ENCODE measurements at regions not wholly inside any gene's neighbourhood (a gene's known extent, or its start where the extent isn't known, plus 50 kb on each side); places are given as distances from the start of the nearest gene placed in this dataset.

GRCh38 chr5:87733897-87734296 lies 321.2 kb upstream of the CCNH start:
- Mint-ChIP-seq H3K4me1 (no peaks in the 10 kb centered on the region), H3K9me3 (ENCODE audit: insufficient read depth) (no peaks in the 10 kb centered on the region), H3K27me3 (peaks cover 10% of the 10 kb centered on the region), H3K27ac (no peak overlapping the region), H3K4me3 (no peak overlapping the region)
- ATAC-seq (ENCODE audit: low read depth) (no peak), DNase-seq (no peak)
- Histone ChIP-seq H3K4me3 (ENCODE audit: control extremely low read depth in 1 of 5, extremely low read depth in 1 of 5, insufficient read depth in 1 of 5, low read depth in 2 of 5, low read length in 4 of 5) (no peak overlapping the region), H3K9me3 (ENCODE audit: control extremely low read depth in 1 of 3, control insufficient read depth in 2 of 3, insufficient read depth in 1 of 3, low read length in 2 of 3) (no peaks in the 10 kb centered on the region), H3K36me3 (replicated peaks in 1 of 2; ENCODE audit: control extremely low read depth in 1 of 2, control insufficient read depth in 1 of 2, extremely low read depth in 1 of 2, insufficient read depth in 2 of 2, low read length in 1 of 2) (no peaks in the 10 kb centered on the region), H4K20me1 (ENCODE audit: control insufficient read depth, insufficient read depth, low read length, poor library complexity, severe bottlenecking) (no peaks in the 10 kb centered on the region), H3K9ac (ENCODE audit: low read length) (no peak overlapping the region), H3K4me2 (replicated peaks; ENCODE audit: low read depth, low read length, poor library complexity, severe bottlenecking) (no peak overlapping the region), H3K27ac (ENCODE audit: low read length in 2 of 2) (no peak overlapping the region), H3K79me2 (ENCODE audit: control insufficient read depth, insufficient read depth, low read length) (no peaks in the 10 kb centered on the region), H3K4me1 (ENCODE audit: control insufficient read depth in 2 of 2, insufficient read depth in 2 of 2, low read length in 2 of 2) (no peaks in the 10 kb centered on the region), H2AFZ (ENCODE audit: insufficient read depth, low read depth, low read length, poor library complexity, severe bottlenecking) (no peak overlapping the region), H3K27me3 (replicated peaks in 1 of 4; ENCODE audit: control extremely low read depth in 1 of 4, control insufficient read depth in 3 of 4, insufficient read depth in 4 of 4, low read length in 3 of 4) (no peaks in the 10 kb centered on the region)
- TF ChIP-seq, protein P1, sequence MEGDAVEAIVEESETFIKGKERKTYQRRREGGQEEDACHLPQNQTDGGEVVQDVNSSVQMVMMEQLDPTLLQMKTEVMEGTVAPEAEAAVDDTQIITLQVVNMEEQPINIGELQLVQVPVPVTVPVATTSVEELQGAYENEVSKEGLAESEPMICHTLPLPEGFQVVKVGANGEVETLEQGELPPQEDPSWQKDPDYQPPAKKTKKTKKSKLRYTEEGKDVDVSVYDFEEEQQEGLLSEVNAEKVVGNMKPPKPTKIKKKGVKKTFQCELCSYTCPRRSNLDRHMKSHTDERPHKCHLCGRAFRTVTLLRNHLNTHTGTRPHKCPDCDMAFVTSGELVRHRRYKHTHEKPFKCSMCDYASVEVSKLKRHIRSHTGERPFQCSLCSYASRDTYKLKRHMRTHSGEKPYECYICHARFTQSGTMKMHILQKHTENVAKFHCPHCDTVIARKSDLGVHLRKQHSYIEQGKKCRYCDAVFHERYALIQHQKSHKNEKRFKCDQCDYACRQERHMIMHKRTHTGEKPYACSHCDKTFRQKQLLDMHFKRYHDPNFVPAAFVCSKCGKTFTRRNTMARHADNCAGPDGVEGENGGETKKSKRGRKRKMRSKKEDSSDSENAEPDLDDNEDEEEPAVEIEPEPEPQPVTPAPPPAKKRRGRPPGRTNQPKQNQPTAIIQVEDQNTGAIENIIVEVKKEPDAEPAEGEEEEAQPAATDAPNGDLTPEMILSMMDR (IDR thresholded peaks at IDR 0.05), result no peak
- TF ChIP-seq EZH2 (IDR thresholded peaks at IDR 0.05; ENCODE audit: borderline replicate concordance, insufficient read depth, low read depth, low read length, poor library complexity, severe bottlenecking), result no peak
- intact Hi-C loops (cut with micrococcal nuclease), result no loop called here
- POLR2A ChIA-PET, result no interaction called here
- 29% methylated on average over 1 of the region's 3 CpGs for WGBS (ENCODE audit: insufficient coverage)
- CTCF ChIA-PET, result no interaction called here

GRCh38 chr5:87732875-87733768 lies 320.4 kb upstream of the CCNH start:
- H3K4me3 ChIP-seq (ENCODE audit: control extremely low read depth in 1 of 5, extremely low read depth in 1 of 5, insufficient read depth in 1 of 5, low read depth in 2 of 5, low read length in 4 of 5), result no peak overlapping the region
- ChIA-PET POLR2A (no interaction called here), CTCF (no interaction called here)
- intact Hi-C loops (cut with micrococcal nuclease), result no loop called here
- no peak overlapping the region for H2AFZ ChIP-seq (ENCODE audit: insufficient read depth, low read depth, low read length, poor library complexity, severe bottlenecking)
- H3K79me2 ChIP-seq (ENCODE audit: control insufficient read depth, insufficient read depth, low read length), result no peaks in the 10 kb centered on the region
- no peaks in the 10 kb centered on the region for H3K9me3 Mint-ChIP-seq (ENCODE audit: insufficient read depth)
- 79% methylated on average over 3 of the region's 7 CpGs for WGBS (ENCODE audit: insufficient coverage)
- H3K27ac ChIP-seq (ENCODE audit: low read length in 2 of 2), result no peak overlapping the region
- no peaks in the 10 kb centered on the region for H3K27me3 ChIP-seq (replicated peaks in 1 of 4; ENCODE audit: control extremely low read depth in 1 of 4, control insufficient read depth in 3 of 4, insufficient read depth in 4 of 4, low read length in 3 of 4)
- no peaks in the 10 kb centered on the region for H4K20me1 ChIP-seq (ENCODE audit: control insufficient read depth, insufficient read depth, low read length, poor library complexity, severe bottlenecking)
- H3K4me3 Mint-ChIP-seq, result no peak overlapping the region
- H3K4me1 Mint-ChIP-seq, result no peaks in the 10 kb centered on the region
- no peak for ATAC-seq (ENCODE audit: low read depth)
- H3K36me3 ChIP-seq (replicated peaks in 1 of 2; ENCODE audit: control extremely low read depth in 1 of 2, control insufficient read depth in 1 of 2, extremely low read depth in 1 of 2, insufficient read depth in 2 of 2, low read length in 1 of 2), result no peaks in the 10 kb centered on the region
- no peak for DNase-seq
- no peaks in the 10 kb centered on the region for H3K9me3 ChIP-seq (ENCODE audit: control extremely low read depth in 1 of 3, control insufficient read depth in 2 of 3, insufficient read depth in 1 of 3, low read length in 2 of 3)
- H3K4me2 ChIP-seq (replicated peaks; ENCODE audit: low read depth, low read length, poor library complexity, severe bottlenecking), result no peak overlapping the region
- H3K4me1 ChIP-seq (ENCODE audit: control insufficient read depth in 2 of 2, insufficient read depth in 2 of 2, low read length in 2 of 2), result no peaks in the 10 kb centered on the region
- H3K27ac Mint-ChIP-seq, result no peak overlapping the region
- no peak for TF ChIP-seq EZH2 (IDR thresholded peaks at IDR 0.05; ENCODE audit: borderline replicate concordance, insufficient read depth, low read depth, low read length, poor library complexity, severe bottlenecking)
- TF ChIP-seq, protein P1 (IDR thresholded peaks at IDR 0.05), result no peak
- H3K9ac ChIP-seq (ENCODE audit: low read length), result no peak overlapping the region
- H3K27me3 Mint-ChIP-seq, result peaks cover 10% of the 10 kb centered on the region

Data from B cell (primary cell).